Mammary epithelial cell (primary cell): ENCODE measurements at regions not wholly inside any gene's neighbourhood (a gene's known extent, or its start where the extent isn't known, plus 50 kb on each side); places are given as distances from the start of the nearest gene placed in this dataset.

ENCODE experiments used
- CTCF ChIP-seq, 2 donors: IDR thresholded peaks in 1 of 2; conservative IDR thresholded peaks in 1 of 2; 2 replicates each; pipeline ENCODE4 v1.5.1; 2011 to 2012; ENCODE audit warnings: inconsistent platforms in 2 of 2, low read length in 2 of 2, mild to moderate bottlenecking in 2 of 2, control low read depth in 1 of 2, low read depth in 1 of 2; ENCODE audit not compliant: insufficient read depth in 1 of 2; ENCODE audit errors: extremely low read depth in 1 of 2
- EZH2 ChIP-seq: IDR thresholded peaks from 2 replicates; pipeline ENCODE4 v1.6.1; 2012; ENCODE audit warnings: low read length, inconsistent platforms, borderline replicate concordance

GRCh38 chr18:25799231-25799630 is 291.2 kb downstream of the SS18 start:
- TF ChIP-seq CTCF (conservative IDR thresholded peaks at IDR 0.05 in 1 of 2, IDR thresholded peaks at IDR 0.05 in 1 of 2; ENCODE audit: extremely low read depth in 1 of 2, insufficient read depth in 1 of 2, low read depth in 1 of 2, low read length in 2 of 2) (no peak), EZH2 (no peak)
